Fibroblast of the conjunctiva (primary cell): ENCODE measurements at regions not wholly inside any gene's neighbourhood (a gene's known extent, or its start where the extent isn't known, plus 50 kb on each side); places are given as distances from the start of the nearest gene placed in this dataset.

Source experiments
- DNase-seq: peaks from one replicate; pipeline ENCODE4 v3.0.0-alpha.2; 2010; ENCODE audit warnings: low read depth

GRCh38 chr11:111026241-111026640 is 219.3 kb upstream of the POU2AF2 start:
- DNase-seq: no peak

DNA sequence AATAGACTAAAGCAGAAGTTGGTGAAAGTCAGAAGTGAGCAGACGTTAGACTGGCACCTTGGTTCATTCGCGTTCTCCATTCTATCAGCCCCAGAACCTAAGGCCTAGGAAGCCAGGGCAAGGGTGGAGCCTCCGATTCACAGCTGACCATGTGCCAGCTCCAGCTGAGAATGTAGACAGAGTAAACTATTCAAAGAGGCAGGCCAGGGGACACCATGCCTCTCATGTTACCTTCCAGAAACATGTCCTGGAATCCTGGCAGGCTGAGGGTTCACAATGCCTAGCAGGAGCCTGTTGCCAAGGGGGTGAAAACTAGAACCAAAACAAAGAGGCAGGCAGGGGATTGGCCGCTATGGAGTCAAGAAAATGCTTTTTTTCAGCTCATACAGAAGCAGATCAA is 224.4 kb upstream of the POU2AF2 start:
- DNase-seq: no peak

- DNase-seq: peak; percentile 14
Observed at GRCh38 chr11:111019871-111020670, 225.5 kb upstream of the POU2AF2 start.

DNA sequence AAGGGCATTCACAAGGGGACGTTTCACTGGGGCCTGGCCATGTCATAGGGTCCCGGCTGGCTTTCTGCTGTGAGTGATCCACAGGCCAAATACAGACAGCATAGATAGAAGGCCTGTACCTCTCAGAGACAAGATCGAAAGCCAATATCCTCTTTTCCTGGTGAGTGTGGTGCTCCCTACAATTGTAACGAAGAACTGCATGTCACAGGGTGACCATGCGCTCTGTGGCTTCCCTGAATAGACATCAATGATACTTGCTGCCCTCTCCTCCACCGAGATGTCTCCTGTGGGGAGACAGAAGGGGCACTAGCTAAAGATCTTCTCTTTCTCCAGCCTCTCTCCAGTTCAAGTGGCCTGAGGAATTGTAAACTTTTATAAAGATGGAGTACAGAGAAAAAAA is 226.1 kb upstream of the POU2AF2 start:
- DNase-seq: no peak

- peak; percentile 24 for DNase-seq
Observed at GRCh38 chr11:111018566-111018965, 227.0 kb upstream of the POU2AF2 start.

DNA sequence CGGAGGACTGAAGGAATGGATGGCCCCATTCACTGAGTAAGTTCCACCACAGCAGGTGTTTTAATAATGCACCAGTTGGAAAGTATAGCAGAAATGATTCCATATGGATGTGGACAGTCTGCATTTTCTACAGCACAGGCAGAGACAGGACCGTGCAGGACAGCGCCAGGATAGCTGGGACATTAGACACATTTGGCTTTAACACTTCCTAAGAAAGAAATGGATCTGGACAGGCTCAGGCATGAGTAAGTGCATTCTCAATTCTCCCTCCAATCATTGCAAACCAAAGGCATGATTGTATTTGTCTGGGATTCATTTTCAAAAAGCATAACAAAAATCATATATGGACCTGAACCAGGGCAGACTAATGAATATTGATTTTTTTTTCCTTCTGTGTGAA is 233.0 kb upstream of the POU2AF2 start:
- no peak for DNase-seq

GRCh38 chr11:111011275-111011594 is 234.3 kb upstream of the POU2AF2 start:
- DNase-seq: no peak

DNA sequence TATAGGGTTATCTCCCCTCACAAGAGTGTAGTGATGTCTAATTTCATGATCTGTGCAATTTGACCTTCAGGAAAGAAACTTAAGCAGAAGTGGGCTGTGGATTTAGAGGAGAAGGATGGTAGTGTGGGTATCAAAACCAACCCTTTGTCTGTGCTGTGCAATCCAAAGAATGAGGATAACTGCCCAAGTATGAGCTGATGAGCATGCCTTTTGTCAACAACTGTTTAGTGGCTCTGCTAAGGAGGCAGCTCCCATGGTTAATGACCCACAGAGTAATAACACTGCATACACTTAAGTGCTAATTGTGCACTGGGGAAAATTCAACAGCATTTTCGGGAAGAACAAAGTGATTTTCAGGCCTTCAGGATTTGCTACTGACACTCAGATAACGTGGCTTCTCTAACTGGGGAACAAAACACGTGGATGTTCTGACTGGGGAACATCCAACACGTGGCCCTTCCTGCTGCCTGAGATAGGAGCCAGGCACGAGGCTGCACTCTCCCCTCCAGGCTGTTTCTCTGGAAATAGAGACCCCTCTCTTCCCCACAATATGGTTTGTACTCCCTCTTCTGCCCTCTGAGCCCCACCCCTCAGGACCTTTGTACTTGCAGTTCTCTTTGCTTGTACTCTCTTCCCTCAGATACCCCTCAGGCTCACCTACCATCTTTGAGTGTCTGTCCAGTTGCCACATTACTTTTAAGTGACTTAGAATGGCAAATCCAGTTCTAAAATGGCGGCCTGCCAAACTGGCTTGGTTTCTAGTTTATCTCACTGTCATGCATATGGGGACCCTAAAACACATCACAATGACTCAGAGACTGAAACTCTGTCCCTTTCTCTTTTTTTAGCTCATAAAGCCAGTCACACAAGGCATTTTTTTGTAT is 234.9 kb upstream of the POU2AF2 start:
- DNase-seq: no peak

DNA sequence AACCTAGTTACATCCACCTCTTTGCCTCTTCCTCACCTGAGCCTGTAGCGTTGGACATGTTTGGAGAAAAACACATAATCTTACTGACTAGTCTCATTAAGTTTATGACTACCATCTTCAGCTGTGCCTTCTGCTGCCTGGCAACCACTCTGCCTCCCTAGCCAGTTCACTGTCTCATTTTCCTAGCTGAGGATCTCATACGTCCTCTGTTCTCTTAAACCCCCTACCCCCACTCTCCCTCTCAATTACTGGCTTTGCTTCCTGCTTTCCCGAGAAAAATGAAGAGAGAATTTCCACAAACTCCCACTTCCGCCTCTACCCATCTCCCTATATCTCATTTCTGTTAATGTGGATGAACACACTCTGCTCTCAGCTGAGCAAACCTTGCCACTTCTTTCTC is 239.3 kb upstream of the POU2AF2 start:
- DNase-seq: no peak

GRCh38 chr11:111001986-111002611 is 243.4 kb upstream of the POU2AF2 start:
- DNase-seq: peak; percentile 83

- DNase-seq: peak; percentile 70
Observed at GRCh38 chr11:111001081-111001430, 244.5 kb upstream of the POU2AF2 start.

GRCh38 chr11:111000400-111001080 is 245.0 kb upstream of the POU2AF2 start:
- peak; percentile 53 for DNase-seq

- no peak for DNase-seq
Observed at GRCh38 chr11:110992481-110992880, 253.0 kb upstream of the POU2AF2 start.

DNA sequence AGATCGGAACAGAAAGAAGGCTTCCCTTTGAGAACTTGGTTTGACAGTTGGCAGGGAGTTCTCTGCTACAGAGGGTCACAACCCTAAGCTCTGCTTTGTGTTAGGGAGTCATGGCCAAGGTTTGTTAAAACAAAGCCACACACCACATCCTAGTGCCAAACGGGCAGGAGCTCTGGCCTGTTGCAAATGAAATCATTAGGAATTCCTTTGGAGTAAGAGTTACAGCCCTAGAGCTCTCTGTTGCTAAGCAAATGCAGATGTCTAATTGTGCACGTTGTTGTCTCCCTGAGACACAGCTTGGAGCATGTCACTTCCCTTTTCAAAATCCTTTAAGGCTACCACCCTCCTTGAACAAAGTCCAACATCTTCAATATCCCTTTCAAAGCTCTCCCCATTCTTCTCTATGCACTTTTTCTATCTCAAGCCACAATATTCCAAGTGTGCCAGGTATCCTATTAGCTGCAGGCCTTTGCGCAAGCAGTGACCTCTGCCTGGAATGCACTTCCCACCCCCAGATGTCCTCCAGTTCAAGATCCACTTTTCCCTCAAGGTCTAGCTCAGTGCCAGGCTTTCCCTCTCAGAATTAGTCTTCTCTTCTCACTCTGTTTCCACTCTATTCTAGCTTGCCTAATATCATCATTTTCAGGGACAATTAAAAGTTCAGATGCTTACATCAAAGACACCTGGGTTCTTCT is 253.7 kb upstream of the POU2AF2 start:
- peak; percentile 77 for DNase-seq

DNA sequence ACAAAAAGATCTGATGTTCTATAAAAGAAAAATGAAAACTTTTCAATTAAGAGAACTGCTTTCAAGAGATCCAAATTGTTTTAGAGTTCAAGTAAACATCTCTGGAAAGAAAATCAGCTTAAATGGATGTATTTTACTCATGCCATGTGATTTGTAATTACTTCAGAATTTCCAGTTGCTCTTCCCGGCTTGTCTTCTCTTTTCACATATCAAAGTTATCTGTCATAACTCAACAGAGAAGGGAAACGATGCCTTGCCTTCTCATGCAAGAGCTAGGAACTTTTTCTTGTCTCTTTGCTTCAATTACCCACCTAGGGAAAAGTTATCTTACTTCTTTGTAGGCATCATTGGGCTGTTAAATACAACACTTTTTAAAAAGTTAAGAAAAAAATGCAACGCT is 255.2 kb upstream of the POU2AF2 start:
- no peak for DNase-seq

GRCh38 chr11:110989428-110990133 is 255.9 kb upstream of the POU2AF2 start:
- peak; percentile 83 for DNase-seq

DNA sequence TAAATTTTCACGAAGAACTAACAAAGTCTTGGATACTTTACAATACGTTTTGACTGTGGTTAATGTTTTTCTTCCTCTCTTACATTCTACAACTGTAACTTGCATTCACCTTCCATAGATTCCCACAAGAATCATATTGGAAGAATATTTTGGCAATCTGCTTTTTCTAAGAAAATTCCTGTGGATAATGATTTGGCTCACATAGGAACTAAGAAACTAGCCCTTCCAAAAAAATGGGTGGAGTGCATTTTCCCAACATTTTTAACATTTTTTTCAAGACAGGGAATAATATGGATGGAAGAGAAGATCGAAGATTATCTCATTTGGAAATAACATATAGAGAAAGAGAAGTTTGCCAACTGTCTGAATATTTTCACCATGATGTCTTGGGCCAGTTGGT is 256.9 kb upstream of the POU2AF2 start:
- DNase-seq: no peak

DNA sequence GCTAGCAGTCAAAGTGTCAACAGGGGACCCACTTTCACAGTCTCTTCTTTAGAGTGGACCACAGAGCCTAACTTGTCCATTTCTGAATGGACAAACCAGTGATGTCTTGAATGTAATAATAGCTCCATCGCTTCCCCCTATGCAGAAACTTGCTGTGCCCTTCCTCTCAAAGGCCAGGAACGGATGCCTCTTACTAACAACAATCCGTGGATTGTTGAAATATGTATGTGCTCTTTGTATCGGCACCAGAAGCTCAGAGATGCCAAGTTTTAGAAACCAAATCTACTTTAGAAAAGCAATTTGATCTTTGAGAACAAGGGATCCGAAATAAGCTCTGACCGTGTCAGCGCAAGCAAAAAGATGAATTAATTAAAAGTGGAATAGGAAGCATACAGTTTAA is 259.5 kb upstream of the POU2AF2 start:
- DNase-seq: no peak

GRCh38 chr11:110985547-110985946 is 260.0 kb upstream of the POU2AF2 start:
- no peak for DNase-seq

GRCh38 chr11:110984693-110985092 is 260.8 kb upstream of the POU2AF2 start:
- DNase-seq: no peak

DNA sequence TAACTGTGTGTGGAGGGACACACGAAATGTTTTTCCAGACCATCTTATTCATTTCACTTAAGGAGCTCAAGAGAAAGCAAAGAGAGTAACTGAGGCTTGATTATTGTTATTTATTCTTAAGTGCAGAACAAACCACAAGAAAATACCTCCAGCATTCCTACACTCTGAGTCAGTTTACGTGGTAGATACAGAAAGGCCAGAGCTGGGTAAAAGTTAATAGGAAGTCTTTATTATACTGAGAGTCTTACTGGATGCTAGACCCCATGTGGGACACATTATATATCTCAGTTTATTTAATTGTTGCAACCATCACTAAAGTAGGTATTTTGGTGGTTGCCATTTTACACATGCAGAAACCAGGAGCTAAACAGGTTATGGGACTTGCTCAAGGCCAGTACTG is 261.4 kb upstream of the POU2AF2 start:
- no peak for DNase-seq
